DMS53 treated with DMSO at 0.1 percent for 48 hours (cell line): ENCODE measurements at regions not wholly inside any gene's neighbourhood (a gene's known extent, or its start where the extent isn't known, plus 50 kb on each side); places are given as distances from the start of the nearest gene placed in this dataset.
"Not testable (repeated sequence)": the region's sequence is repeated elsewhere in the genome, so short reads cannot be mapped to it uniquely, and the experiment has no call there.

Source experiments
- DNase-seq: peaks from one replicate; lab custom pipeline; 2025; ENCODE audit not compliant: unreplicated experiment; lab: John Stamatoyannopoulos, UW

GRCh38 chr15:66993874-66994696, 71.3 kb upstream of the SMAD3 start:
- DNase-seq, result no peak

GRCh38 chr15:66994927-66995656, 70.3 kb upstream of the SMAD3 start:
- DNase-seq, result no peak

DNA sequence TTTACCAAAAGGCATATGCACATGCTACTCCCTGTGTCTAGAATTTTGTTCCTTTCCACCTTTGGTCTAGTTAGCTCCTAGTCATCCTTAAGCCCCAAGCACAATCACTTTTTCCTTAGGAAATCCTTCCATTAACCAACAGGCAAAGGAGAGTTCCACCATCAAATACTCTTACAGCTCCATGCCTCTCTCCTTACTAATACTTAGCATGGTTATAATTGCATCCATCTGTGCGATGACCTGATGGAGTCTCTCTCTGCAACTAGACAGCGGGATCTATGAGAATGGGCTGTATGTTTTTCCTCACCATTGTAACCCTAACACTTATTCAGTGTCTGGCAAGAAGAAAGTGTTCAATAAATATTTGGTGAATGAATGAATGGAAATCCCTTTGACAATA, 69.3 kb upstream of the SMAD3 start:
- no peak for DNase-seq

- no peak for DNase-seq
Observed at GRCh38 chr15:66997212-66997611, 68.2 kb upstream of the SMAD3 start.

DNA sequence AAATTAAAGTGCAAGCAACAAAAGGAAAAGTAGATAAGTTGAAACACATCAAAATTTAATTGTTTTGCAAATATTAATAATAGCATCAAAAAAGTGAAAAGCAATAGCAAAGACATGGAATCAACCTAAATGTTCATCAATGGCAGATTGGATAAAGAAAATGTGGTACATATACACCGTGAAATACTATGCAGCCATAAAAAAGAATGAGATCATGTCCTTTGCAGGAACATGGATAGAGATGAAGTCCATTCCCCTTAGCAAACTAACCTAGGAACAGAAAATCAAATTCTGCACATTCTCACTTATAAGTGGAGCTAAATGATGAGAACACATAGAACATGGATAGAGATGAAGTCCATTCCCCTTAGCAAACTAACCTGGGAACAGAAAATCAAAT, 67.2 kb upstream of the SMAD3 start:
- not testable (repeated sequence) for DNase-seq

GRCh38 chr15:66999046-66999968, 66.1 kb upstream of the SMAD3 start:
- no peak for DNase-seq

DNA sequence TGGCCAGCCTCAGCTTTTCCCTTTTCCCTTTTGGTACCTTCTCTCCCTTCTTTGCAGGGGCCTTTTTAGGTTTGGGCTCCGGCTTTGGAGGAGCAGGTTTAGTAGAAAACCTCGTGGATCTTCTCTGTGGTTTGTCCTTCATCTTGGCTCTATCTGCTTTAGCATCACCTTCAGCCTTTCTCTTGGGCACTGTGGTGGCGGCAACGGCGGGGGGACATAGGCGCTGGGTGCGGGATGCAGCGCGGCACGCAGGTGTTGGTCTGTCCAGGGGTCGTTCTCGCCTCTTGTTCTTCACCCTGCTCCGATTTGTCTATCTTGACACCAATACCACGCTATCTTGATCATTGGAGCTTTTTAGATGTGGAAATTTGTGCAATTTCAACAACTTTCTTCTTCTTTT, 64.5 kb upstream of the SMAD3 start:
- no peak for DNase-seq

DNA sequence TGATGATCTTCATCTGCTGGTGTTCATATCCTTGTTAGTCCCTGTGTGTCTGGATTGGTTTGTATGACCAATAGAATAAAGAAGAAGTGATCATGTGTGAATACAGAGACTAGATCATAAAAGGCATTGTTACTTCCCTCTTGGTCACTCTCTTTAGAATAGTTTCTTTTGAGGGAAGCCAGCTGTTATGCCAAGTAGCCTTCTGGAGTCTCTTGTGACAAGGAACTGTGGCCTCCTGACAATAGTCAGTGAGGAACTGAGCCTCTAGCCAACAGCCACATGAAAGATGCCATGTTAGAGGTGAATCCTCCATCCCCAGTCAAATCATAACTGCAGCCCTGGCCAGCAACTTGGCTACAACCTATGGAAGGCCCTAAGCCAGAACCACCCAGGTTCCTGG, 63.0 kb upstream of the SMAD3 start:
- DNase-seq, result no peak

DNA sequence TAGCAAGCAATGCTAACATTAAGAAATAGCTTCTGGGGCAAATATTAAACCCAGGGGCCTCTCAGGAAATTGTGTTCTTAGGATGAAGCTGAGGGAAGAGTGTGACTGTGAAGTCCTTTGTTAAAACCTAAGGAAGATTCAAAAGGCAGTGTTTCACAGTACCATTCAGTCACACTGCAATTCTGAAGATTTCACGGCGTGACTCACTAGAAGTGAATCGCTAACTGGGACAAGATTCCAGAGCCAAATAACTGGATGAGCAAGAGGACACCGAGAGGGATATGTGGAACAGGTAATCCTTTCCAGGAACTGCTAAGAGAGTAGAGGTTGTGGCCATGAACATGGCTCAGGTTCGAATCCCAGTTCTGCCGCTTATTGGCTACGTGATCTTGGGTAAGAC, 61.8 kb upstream of the SMAD3 start:
- DNase-seq, result no peak

- DNase-seq, result no peak
Observed at GRCh38 chr15:67004142-67004541, 61.3 kb upstream of the SMAD3 start.

GRCh38 chr15:67005294-67005996, 60.0 kb upstream of the SMAD3 start:
- no peak for DNase-seq

GRCh38 chr15:67006083-67007065, 59.0 kb upstream of the SMAD3 start:
- no peak for DNase-seq

- peak; percentile 17 for DNase-seq
Observed at GRCh38 chr15:67009576-67010569, 55.5 kb upstream of the SMAD3 start.

DNA sequence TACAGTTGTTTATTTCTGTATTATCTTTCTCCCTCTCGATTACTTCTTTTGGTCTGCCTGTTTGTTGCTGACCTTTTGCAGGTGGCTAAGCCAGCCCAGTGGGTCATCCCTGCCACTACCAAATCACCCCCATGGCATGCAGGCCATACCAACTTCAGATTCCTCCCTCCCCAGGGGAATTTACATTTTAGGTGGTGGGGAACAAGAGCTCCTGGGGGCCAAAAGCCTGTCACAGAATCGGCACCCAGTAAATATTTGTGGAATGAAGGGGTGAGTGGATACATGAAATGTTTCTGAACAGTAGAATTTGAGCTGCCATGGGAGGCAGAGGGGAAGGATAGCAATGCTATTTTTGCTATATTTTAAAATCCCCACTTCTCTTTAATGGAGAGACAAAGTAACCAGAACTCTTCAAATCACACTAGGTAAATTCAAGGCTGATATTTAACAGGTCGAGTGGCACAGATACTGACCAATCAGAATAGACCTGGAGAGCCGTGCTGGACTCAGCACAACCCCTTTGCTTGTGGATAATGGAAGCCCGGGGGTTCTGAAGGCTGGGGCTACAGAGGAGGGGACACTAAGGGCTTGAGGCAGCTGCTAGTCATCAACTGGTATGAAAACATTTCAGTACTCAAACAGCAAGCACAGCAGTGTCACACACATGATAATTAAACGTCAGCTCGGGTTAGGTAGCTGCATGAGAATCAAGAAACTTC, 54.3 kb upstream of the SMAD3 start:
- DNase-seq, result no peak

- no peak for DNase-seq
Observed at GRCh38 chr15:67011617-67012005, 53.8 kb upstream of the SMAD3 start.

DNA sequence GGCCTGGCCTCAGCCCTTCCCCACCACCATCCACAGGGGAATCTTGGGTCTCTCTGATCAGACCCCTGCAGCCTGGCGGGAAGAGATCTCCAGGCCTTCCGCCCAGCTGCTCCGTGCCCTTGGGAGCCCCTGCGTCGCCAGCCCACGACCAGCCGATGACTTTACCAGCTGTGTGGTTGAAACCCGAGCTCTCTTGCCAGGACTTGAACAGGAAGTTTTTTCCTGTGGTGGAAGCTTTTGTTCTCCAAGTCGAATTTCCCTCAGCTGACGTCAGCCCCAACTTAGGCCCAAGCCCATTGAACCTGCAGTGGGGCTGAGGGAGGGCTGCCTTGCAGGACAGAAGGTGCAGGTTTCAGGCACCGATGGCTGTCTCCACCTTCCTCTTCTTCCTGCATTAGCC, 51.7 kb upstream of the SMAD3 start:
- no peak for DNase-seq
